AG10803 (cell line): ENCODE measurements at regions not wholly inside any gene's neighbourhood (a gene's known extent, or its start where the extent isn't known, plus 50 kb on each side); places are given as distances from the start of the nearest gene placed in this dataset.

ENCODE experiments used
- DNase-seq: peaks from one replicate; pipeline ENCODE4 v3.0.0; 2010; ENCODE audit warnings: low read depth
- H3K4me3 ChIP-seq: 2 replicates; pipeline ENCODE4 v1.5.1; 2011; ENCODE audit warnings: mild to moderate bottlenecking, low read length, control low read depth
- CTCF ChIP-seq: conservative IDR thresholded peaks from 2 replicates; pipeline ENCODE4 v1.5.1; 2011; ENCODE audit warnings: mild to moderate bottlenecking, low read length, control low read depth, inconsistent platforms

GRCh38 chr21:34017039-34017961, 56.1 kb upstream of the MRPS6 start:
- TF ChIP-seq CTCF, result no peak
- peak; percentile 86 for DNase-seq
- no peak overlapping the region for H3K4me3 ChIP-seq

GRCh38 chr21:34012640-34013039, 60.7 kb upstream of the MRPS6 start:
- no peak overlapping the region for H3K4me3 ChIP-seq
- no peak for TF ChIP-seq CTCF
- no peak for DNase-seq

GRCh38 chr21:34011660-34012059, 61.7 kb upstream of the MRPS6 start:
- TF ChIP-seq CTCF, result no peak
- no peak for DNase-seq

GRCh38 chr21:34009193-34009592, 64.2 kb upstream of the MRPS6 start:
- TF ChIP-seq CTCF, result no peak

More at GRCh38 chr21:34011660-34012059, 61.7 kb upstream of the MRPS6 start:
- no peak overlapping the region for H3K4me3 ChIP-seq

GRCh38 chr21:34008618-34009017, 64.8 kb upstream of the MRPS6 start:
- no peak for TF ChIP-seq CTCF
- DNase-seq, result no peak
- H3K4me3 ChIP-seq, result no peak overlapping the region

More at GRCh38 chr21:34009193-34009592, 64.2 kb upstream of the MRPS6 start:
- no peak overlapping the region for H3K4me3 ChIP-seq
- DNase-seq, result no peak

GRCh38 chr21:34006611-34007168, 66.7 kb upstream of the MRPS6 start:
- no peak overlapping the region for H3K4me3 ChIP-seq
- DNase-seq, result no peak
- TF ChIP-seq CTCF, result no peak

- TF ChIP-seq CTCF, result no peak
- DNase-seq, result no peak
- H3K4me3 ChIP-seq, result no peak overlapping the region
Observed at GRCh38 chr21:34004974-34005373, 68.4 kb upstream of the MRPS6 start.
